Lung microvascular endothelial cell (primary cell): ENCODE measurements at regions not wholly inside any gene's neighbourhood (a gene's known extent, or its start where the extent isn't known, plus 50 kb on each side); places are given as distances from the start of the nearest gene placed in this dataset.
"Not testable (repeated sequence)": the region's sequence is repeated elsewhere in the genome, so short reads cannot be mapped to it uniquely, and the experiment has no call there.

Experiments used
- DNase-seq, 2 donors: peaks; one replicate each; pipeline versions ENCODE4 v3.0.0 to v3.0.0-alpha.2; 2010; ENCODE audit warnings: low read depth in 2 of 2

DNA sequence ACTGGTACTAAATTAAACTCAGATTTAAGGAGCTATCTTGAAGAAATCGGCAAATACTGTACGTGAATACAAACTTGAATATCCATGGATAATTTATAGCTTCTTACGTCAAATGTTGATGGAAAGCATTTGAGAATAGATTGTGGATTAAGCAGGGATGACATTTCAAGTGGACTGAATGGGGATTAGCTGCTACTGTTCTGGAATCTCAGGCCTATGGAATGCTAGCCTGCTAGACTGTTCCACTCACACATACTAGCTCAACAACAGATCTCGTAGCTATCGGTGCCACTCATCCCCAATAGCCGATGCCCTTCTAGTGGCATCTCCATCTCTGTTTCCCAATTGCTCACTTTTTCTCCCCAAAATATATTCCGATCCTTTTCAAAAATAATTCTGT is 62.0 kb upstream of the USP25 start:
- DNase-seq = no peak

GRCh38 chr21:15669247-15669646 is 60.5 kb upstream of the USP25 start:
- DNase-seq = no peak

DNA sequence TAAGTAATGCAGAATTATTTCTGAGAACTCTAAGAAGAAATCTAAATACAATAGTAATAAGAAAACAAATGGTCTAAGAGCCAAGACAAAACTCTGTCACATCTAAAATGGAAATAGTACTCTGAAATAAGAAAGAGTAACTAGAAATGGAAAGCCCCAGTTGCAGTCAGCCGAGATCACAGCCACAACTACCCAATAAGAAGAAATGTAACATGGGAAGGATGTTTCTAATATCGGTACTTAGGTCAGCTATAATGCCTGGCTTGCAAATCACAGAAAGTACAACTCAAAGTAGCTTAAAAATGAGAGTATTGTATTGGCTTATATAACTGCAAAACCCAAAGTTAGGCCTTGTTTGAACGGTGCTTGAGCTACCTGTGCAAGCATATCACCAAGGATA is 58.6 kb upstream of the USP25 start:
- DNase-seq = no peak

DNA sequence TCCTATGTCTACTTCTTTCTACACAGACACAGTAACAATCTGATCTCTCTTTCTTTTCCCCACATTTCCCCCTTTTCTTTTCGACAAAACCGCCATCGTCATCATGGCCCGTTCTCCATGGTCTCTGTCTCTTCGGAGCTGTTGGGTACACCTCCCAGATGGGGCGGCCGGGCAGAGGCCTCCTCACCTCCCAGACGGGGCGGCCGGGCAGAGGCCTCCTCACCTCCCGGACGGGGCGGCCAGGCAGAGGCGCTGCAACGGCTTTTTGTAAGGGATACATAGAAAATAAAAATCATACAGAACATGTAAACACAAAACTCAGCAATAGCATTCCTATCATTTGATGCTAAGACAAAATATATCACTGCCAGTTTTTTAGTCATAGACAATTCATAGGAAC is 57.2 kb upstream of the USP25 start:
- not testable (repeated sequence) for DNase-seq

DNA sequence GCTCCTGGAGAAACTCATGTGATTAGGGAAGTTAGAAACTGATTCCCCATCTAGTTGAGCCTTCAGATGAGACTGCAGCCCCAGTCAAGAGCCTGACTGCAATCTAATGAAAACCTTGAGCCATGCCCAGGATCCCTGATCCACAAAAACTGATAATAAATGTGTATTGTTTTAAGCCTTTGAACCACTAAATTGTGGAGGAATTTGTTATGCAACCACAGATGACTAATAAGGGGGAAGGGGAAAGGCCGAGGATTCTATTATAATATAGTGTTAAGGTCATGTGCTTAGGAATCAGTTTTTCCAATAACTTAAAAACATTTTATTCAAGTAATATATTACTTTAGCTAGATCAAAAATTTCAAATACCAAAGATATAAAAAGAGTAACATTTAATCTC is 52.8 kb upstream of the USP25 start:
- DNase-seq = peak in 1 of 2 donors; percentile 7

DNA sequence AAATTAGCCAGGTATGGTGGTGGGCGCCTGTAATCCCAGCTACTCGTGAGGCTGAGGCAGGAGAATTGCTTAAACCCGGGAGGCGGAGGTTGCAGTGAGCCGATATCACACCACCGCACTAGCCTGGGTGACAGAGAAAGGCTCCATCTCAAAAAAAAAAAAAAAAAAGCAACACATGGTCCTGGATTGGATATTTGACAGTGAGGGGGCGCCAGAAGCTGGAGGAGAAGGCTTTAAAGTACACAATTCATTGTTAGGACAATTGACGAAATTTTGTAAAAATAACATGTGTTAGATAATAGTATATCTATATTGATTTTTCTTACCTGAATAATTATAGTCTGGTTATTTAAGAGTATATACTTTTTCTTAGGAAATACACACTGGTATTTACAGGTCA is 50.2 kb upstream of the USP25 start:
- peak in 1 of 2 donors; percentile 9 for DNase-seq
